ENCODE measurements at regions not wholly inside any gene's neighbourhood (a gene's known extent, or its start where the extent isn't known, plus 50 kb on each side); places are given as distances from the start of the nearest gene placed in this dataset.

- ATAC-seq, result no peak
- H3K4me1 ChIP-seq, result no peaks in the 10 kb centered on the region
- intact Hi-C loops (cut with DNase I), result no loop called here
- DNase-seq, result no peak
- H3K27me3 ChIP-seq, result no peaks in the 10 kb centered on the region
- no peak overlapping the region for H3K4me3 ChIP-seq
- H3K9me3 ChIP-seq, result no peaks in the 10 kb centered on the region
- no peak overlapping the region for H3K27ac ChIP-seq
- no peak for TF ChIP-seq POLR2A (IDR thresholded peaks at IDR 0.05)
- TF ChIP-seq CTCF (IDR thresholded peaks at IDR 0.05), result no peak
- H3K36me3 ChIP-seq, result no peaks in the 10 kb centered on the region
These were observed 158.1 kb upstream of the FOXQ1 start for GRCh38 chr6:1153696-1154245.

GRCh38 chr6:1146500-1146899, 165.4 kb upstream of the FOXQ1 start:
- TF ChIP-seq CTCF (IDR thresholded peaks at IDR 0.05), result no peak
- TF ChIP-seq POLR2A (IDR thresholded peaks at IDR 0.05), result no peak
- no peaks in the 10 kb centered on the region for H3K9me3 ChIP-seq
- ATAC-seq (no peak), DNase-seq (no peak)
- H3K36me3 ChIP-seq, result no peaks in the 10 kb centered on the region
- intact Hi-C loops (cut with DNase I), result no loop called here
- H3K4me1 ChIP-seq, result no peaks in the 10 kb centered on the region
- no peak overlapping the region for H3K4me3 ChIP-seq
- H3K27ac ChIP-seq, result no peak overlapping the region
- no peaks in the 10 kb centered on the region for H3K27me3 ChIP-seq

- WGBS (ENCODE audit: insufficient coverage, low coverage, low lambda C conversion rate, missing lambda C conversion rate), result 40% methylated on average over 4 of the region's 8 CpGs
- H3K27me3 ChIP-seq, result no peaks in the 10 kb centered on the region
- TF ChIP-seq CTCF (IDR thresholded peaks at IDR 0.05) (no peak), POLR2A (IDR thresholded peaks at IDR 0.05) (no peak)
- DNase-seq (no peak), ATAC-seq (no peak)
- H3K4me1 ChIP-seq, result no peaks in the 10 kb centered on the region
- no peaks in the 10 kb centered on the region for H3K36me3 ChIP-seq
- intact Hi-C loops (cut with DNase I), result no loop called here
- H3K27ac ChIP-seq, result no peak overlapping the region
- no peak overlapping the region for H3K4me3 ChIP-seq
- H3K9me3 ChIP-seq, result no peaks in the 10 kb centered on the region
These were observed 166.1 kb upstream of the FOXQ1 start for GRCh38 chr6:1145768-1146218.

- no peak for ATAC-seq
- TF ChIP-seq POLR2A (IDR thresholded peaks at IDR 0.05) (no peak), CTCF (IDR thresholded peaks at IDR 0.05) (no peak)
These were observed 166.8 kb upstream of the FOXQ1 start for GRCh38 chr6:1144842-1145767.

More at GRCh38 chr6:1144842-1145767, 166.8 kb upstream of the FOXQ1 start:
- WGBS (ENCODE audit: insufficient coverage, low coverage, low lambda C conversion rate, missing lambda C conversion rate), result 50% methylated on average over 10 of the region's 10 CpGs
- no peaks in the 10 kb centered on the region for H3K4me1 ChIP-seq
- no peaks in the 10 kb centered on the region for H3K27me3 ChIP-seq
- no peak for DNase-seq
- intact Hi-C loops (cut with DNase I), result no loop called here
- H3K4me3 ChIP-seq, result no peak overlapping the region
- no peak overlapping the region for H3K27ac ChIP-seq
- no peaks in the 10 kb centered on the region for H3K36me3 ChIP-seq
- H3K9me3 ChIP-seq, result no peaks in the 10 kb centered on the region
